ENCODE measurements at regions not wholly inside any gene's neighbourhood (a gene's known extent, or its start where the extent isn't known, plus 50 kb on each side); places are given as distances from the start of the nearest gene placed in this dataset.
"Not testable (repeated sequence)": the region's sequence is repeated elsewhere in the genome, so short reads cannot be mapped to it uniquely, and the experiment has no call there.

DNA sequence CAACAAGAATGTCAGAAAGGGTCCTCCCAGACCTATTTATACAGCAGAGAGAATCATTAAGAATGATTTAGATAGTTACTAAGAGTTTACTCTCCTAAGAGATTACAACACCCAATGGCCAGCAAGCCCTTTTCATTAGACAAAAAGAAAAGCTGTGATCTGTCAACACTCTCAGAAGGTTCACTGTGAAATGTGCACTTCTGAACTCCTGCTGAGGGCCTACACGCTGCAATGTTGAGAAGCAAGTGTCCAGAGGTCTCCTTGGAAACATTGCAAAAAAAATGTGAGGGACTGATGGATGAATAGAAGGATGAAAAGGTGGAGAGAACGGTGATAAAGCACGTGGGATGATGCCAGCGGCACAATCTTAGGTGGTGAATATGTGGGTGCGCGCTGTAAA, 70.8 kb downstream of the GOLGA6L6 start:
- TF ChIP-seq, protein P1, sequence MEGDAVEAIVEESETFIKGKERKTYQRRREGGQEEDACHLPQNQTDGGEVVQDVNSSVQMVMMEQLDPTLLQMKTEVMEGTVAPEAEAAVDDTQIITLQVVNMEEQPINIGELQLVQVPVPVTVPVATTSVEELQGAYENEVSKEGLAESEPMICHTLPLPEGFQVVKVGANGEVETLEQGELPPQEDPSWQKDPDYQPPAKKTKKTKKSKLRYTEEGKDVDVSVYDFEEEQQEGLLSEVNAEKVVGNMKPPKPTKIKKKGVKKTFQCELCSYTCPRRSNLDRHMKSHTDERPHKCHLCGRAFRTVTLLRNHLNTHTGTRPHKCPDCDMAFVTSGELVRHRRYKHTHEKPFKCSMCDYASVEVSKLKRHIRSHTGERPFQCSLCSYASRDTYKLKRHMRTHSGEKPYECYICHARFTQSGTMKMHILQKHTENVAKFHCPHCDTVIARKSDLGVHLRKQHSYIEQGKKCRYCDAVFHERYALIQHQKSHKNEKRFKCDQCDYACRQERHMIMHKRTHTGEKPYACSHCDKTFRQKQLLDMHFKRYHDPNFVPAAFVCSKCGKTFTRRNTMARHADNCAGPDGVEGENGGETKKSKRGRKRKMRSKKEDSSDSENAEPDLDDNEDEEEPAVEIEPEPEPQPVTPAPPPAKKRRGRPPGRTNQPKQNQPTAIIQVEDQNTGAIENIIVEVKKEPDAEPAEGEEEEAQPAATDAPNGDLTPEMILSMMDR (conservative IDR thresholded peaks at IDR 0.05; ENCODE audit: low read depth, low read length): not testable (repeated sequence)
- TF ChIP-seq POLR2A (IDR thresholded peaks at IDR 0.05; ENCODE audit: low read depth, low read length); MAFK (IDR thresholded peaks at IDR 0.05; ENCODE audit: low read depth, low read length); MXI1 (IDR thresholded peaks at IDR 0.05; ENCODE audit: borderline replicate concordance, low read depth, low read length); SMC3 (IDR thresholded peaks at IDR 0.05; ENCODE audit: low read depth, low read length); RCOR1 (IDR thresholded peaks at IDR 0.05; ENCODE audit: insufficient replicate concordance, low read length): not testable (repeated sequence)
